SK-N-MC (cell line): ENCODE measurements at regions not wholly inside any gene's neighbourhood (a gene's known extent, or its start where the extent isn't known, plus 50 kb on each side); places are given as distances from the start of the nearest gene placed in this dataset.

Source experiments
- DNase-seq: peaks from one replicate; pipeline ENCODE4 v3.0.0-alpha.2; 2011; ENCODE audit warnings: low read depth, low spot score
- H3K27ac ChIP-seq: fragments of 200-600 bp; sonication (generic); 2 replicates; pipeline ENCODE4 v1.5.1; 2016; ENCODE audit warnings: mixed run types
- H3K36me3 ChIP-seq: fragments of 200-600 bp; sonication (generic); 2 replicates; pipeline ENCODE4 v1.6.1; 2017; ENCODE audit warnings: antibody characterized with exemption, low read length, mixed read lengths; ENCODE audit not compliant: insufficient read depth
- H3K4me3 ChIP-seq: fragments of 200-600 bp; sonication (generic); 2 replicates; pipeline ENCODE4 v1.5.1; 2016
- H3K9ac ChIP-seq: fragments of 200-600 bp; sonication (generic); 2 replicates; pipeline ENCODE4 v1.8.0; 2017; ENCODE audit warnings: mixed run types, mixed read lengths; ENCODE audit not compliant: insufficient read length
- H3K9me3 ChIP-seq: fragments of 200-600 bp; sonication (generic); 2 replicates; pipeline ENCODE4 v1.6.1; 2017; ENCODE audit warnings: low read depth, mild to moderate bottlenecking, antibody characterized with exemption, low read length, moderate library complexity, mixed read lengths
- EZH2 ChIP-seq: fragments of 200-600 bp; sonication (generic); IDR thresholded peaks from one replicate; pipeline ENCODE4 v1.6.1; 2017; ENCODE audit warnings: antibody characterized with exemption
- FOXP2 ChIP-seq: optimal IDR thresholded peaks from 2 replicates; pipeline ENCODE3; 2011; ENCODE audit warnings: mild to moderate bottlenecking, moderate library complexity; ENCODE audit not compliant: insufficient read depth; ENCODE audit errors: extremely low read length, control extremely low read depth
- POLR2AphosphoS5 ChIP-seq: IDR thresholded peaks from 2 replicates; pipeline ENCODE4 v1.6.1; 2012; ENCODE audit warnings: mild to moderate bottlenecking, low read depth, low read length, borderline replicate concordance

GRCh38 chr5:8766448-8766847, 779.4 kb downstream of the SEMA5A start:
- Histone ChIP-seq H3K9me3 (no peaks in the 10 kb centered on the region), H3K4me3 (no peak overlapping the region), H3K27ac (no peak overlapping the region), H3K9ac (no peak overlapping the region), H3K36me3 (no peaks in the 10 kb centered on the region)
- DNase-seq: no peak
- TF ChIP-seq EZH2: no peak
- TF ChIP-seq POLR2AphosphoS5: no peak
- no peak for TF ChIP-seq FOXP2

GRCh38 chr5:8767111-8767510, 778.8 kb downstream of the SEMA5A start:
- Histone ChIP-seq H3K27ac (no peak overlapping the region), H3K4me3 (no peak overlapping the region), H3K36me3 (no peaks in the 10 kb centered on the region), H3K9ac (no peak overlapping the region), H3K9me3 (no peaks in the 10 kb centered on the region)
- no peak for TF ChIP-seq POLR2AphosphoS5
- TF ChIP-seq EZH2: no peak
- TF ChIP-seq FOXP2: no peak
- DNase-seq: no peak

GRCh38 chr5:8767746-8768145, 778.1 kb downstream of the SEMA5A start:
- no peak overlapping the region for H3K9ac ChIP-seq
- H3K4me3 ChIP-seq: no peak overlapping the region
- TF ChIP-seq EZH2: no peak
- TF ChIP-seq POLR2AphosphoS5: no peak
- TF ChIP-seq FOXP2: no peak
- DNase-seq: no peak
- H3K36me3 ChIP-seq: no peaks in the 10 kb centered on the region
- no peaks in the 10 kb centered on the region for H3K9me3 ChIP-seq
- H3K27ac ChIP-seq: no peak overlapping the region

- Histone ChIP-seq H3K27ac (no peak overlapping the region), H3K9ac (no peak overlapping the region), H3K9me3 (no peaks in the 10 kb centered on the region), H3K4me3 (no peak overlapping the region), H3K36me3 (no peaks in the 10 kb centered on the region)
- TF ChIP-seq POLR2AphosphoS5 (no peak), EZH2 (no peak), FOXP2 (no peak)
- no peak for DNase-seq
Measured at GRCh38 chr5:8769631-8770030, 776.2 kb downstream of the SEMA5A start.

- no peak overlapping the region for H3K4me3 ChIP-seq
- no peak for DNase-seq
- H3K9ac ChIP-seq: no peak overlapping the region
- H3K36me3 ChIP-seq: no peaks in the 10 kb centered on the region
- H3K9me3 ChIP-seq: no peaks in the 10 kb centered on the region
- no peak overlapping the region for H3K27ac ChIP-seq
- TF ChIP-seq FOXP2: no peak
- TF ChIP-seq POLR2AphosphoS5: no peak
- TF ChIP-seq EZH2: no peak
Measured at GRCh38 chr5:8770431-8770830, 775.4 kb downstream of the SEMA5A start.

- Histone ChIP-seq H3K4me3 (no peak overlapping the region), H3K9ac (no peak overlapping the region), H3K27ac (no peak overlapping the region), H3K36me3 (no peaks in the 10 kb centered on the region), H3K9me3 (no peaks in the 10 kb centered on the region)
- TF ChIP-seq FOXP2: no peak
- TF ChIP-seq EZH2: no peak
- TF ChIP-seq POLR2AphosphoS5: no peak
- DNase-seq: no peak
Measured at GRCh38 chr5:8773046-8773615, 772.7 kb downstream of the SEMA5A start.

- no peak overlapping the region for H3K9ac ChIP-seq
Measured at GRCh38 chr5:8784692-8785091, 761.2 kb downstream of the SEMA5A start.

GRCh38 chr5:8788246-8788645, 757.6 kb downstream of the SEMA5A start:
- Histone ChIP-seq H3K4me3 (no peak overlapping the region), H3K27ac (no peak overlapping the region), H3K9me3 (no peaks in the 10 kb centered on the region), H3K36me3 (no peaks in the 10 kb centered on the region), H3K9ac (no peak overlapping the region)
- no peak for DNase-seq
- TF ChIP-seq POLR2AphosphoS5 (no peak), FOXP2 (no peak), EZH2 (no peak)

More at GRCh38 chr5:8784692-8785091, 761.2 kb downstream of the SEMA5A start:
- no peak for DNase-seq
- TF ChIP-seq EZH2 (no peak), POLR2AphosphoS5 (no peak), FOXP2 (no peak)
- Histone ChIP-seq H3K27ac (no peak overlapping the region), H3K36me3 (no peaks in the 10 kb centered on the region), H3K4me3 (no peak overlapping the region), H3K9me3 (no peaks in the 10 kb centered on the region)

- H3K4me3 ChIP-seq: no peak overlapping the region
- H3K27ac ChIP-seq: no peak overlapping the region
- TF ChIP-seq FOXP2 (no peak), EZH2 (no peak), POLR2AphosphoS5 (no peak)
- no peak for DNase-seq
- H3K36me3 ChIP-seq: no peaks in the 10 kb centered on the region
- H3K9me3 ChIP-seq: no peaks in the 10 kb centered on the region
- H3K9ac ChIP-seq: no peak overlapping the region
Measured at GRCh38 chr5:8805653-8806052, 740.2 kb downstream of the SEMA5A start.

- Histone ChIP-seq H3K4me3 (no peak overlapping the region), H3K9me3 (no peaks in the 10 kb centered on the region), H3K27ac (no peak overlapping the region), H3K36me3 (no peaks in the 10 kb centered on the region), H3K9ac (no peak overlapping the region)
- DNase-seq: no peak
- no peak for TF ChIP-seq EZH2
Measured at GRCh38 chr5:8807636-8808035, 738.2 kb downstream of the SEMA5A start.
